ENCODE measurements at regions not wholly inside any gene's neighbourhood (a gene's known extent, or its start where the extent isn't known, plus 50 kb on each side); places are given as distances from the start of the nearest gene placed in this dataset.

- Histone ChIP-seq H3K79me2 (ENCODE audit: control insufficient read depth, insufficient read depth, low read length) (no peaks in the 10 kb centered on the region), H3K27me3 (ENCODE audit: control insufficient read depth in 2 of 2, insufficient read depth in 2 of 2, low read length in 2 of 2) (peaks cover 9 to 27% of the 10 kb centered on the region in 2 experiments; a peak in 3 of 5 replicates), H4K20me1 (replicated peaks; ENCODE audit: control insufficient read depth, insufficient read depth, low read length) (no peaks in the 10 kb centered on the region), H3K4me2 (ENCODE audit: insufficient read depth, low read length) (no peak overlapping the region), H3K9me3 (replicated peaks; ENCODE audit: control insufficient read depth, insufficient read depth, low read depth, low read length) (no peaks in the 10 kb centered on the region), H3K9ac (ENCODE audit: insufficient read depth in 1 of 2, low read depth in 2 of 2, low read length in 2 of 2) (no peak overlapping the region), H3K36me3 (ENCODE audit: control insufficient read depth, insufficient read depth, low read length) (no peaks in the 10 kb centered on the region), H3K4me3 (no peak overlapping the region), H3K4me1 (replicated peaks in 1 of 2; ENCODE audit: control insufficient read depth in 2 of 2, insufficient read depth in 2 of 2, low read length in 2 of 2) (no peaks in the 10 kb centered on the region), H3K9me1 (ENCODE audit: control insufficient read depth, insufficient read depth, low read length) (no peaks in the 10 kb centered on the region), H2AFZ (ENCODE audit: low read depth, low read length) (no peak overlapping the region), H3K27ac (ENCODE audit: extremely low read depth, low read depth, low read length) (no peak overlapping the region)
- POLR2A ChIA-PET, result no interaction called here
- CTCF ChIA-PET (ENCODE audit: low intra/inter-chr PET ratio), result no interaction called here
- no TSS peak for BruUV-seq (replicated peaks)
- FAIRE-seq, result no peak
- intact Hi-C loops (cut with micrococcal nuclease) (loop anchor here (5.0 kb wide), 1 partner anchor 609 kb away; no protein-coding TSS in a partner anchor), in situ Hi-C loops (cut with MboI) (loop anchor here (10.0 to 25.0 kb wide), 2 partner anchors 629 to 711 kb away; no protein-coding TSS in a partner anchor)
- ATAC-seq, result no peak
- TF ChIP-seq ATF1 (CRISPR knock-in tag; IDR thresholded peaks at IDR 0.05) (no peak), ATF1 (tag; IDR thresholded peaks at IDR 0.05) (no peak), ZNF324 (CRISPR knock-in tag; IDR thresholded peaks at IDR 0.05) (no peak), IRF9 (tag; IDR thresholded peaks at IDR 0.05) (no peak), RBM22 (IDR thresholded peaks at IDR 0.05; ENCODE audit: low read depth, low read length, poor library complexity, severe bottlenecking) (no peak)
- 0% methylated on average over 3 of the region's 3 CpGs for WGBS (ENCODE audit: insufficient coverage, low coverage, missing lambda C conversion rate)
- DNase-seq (ENCODE audit: extremely low read depth in 1 of 4, low spot score in 3 of 4), result no peak
Observed at GRCh38 chr15:81483496-81483895, 109.5 kb upstream of the TMC3 start.

- no peaks in the 10 kb centered on the region for H3K9me1 ChIP-seq (ENCODE audit: control insufficient read depth, insufficient read depth, low read length)
- DNase-seq (ENCODE audit: extremely low read depth in 1 of 4, low spot score in 3 of 4), result no peak
- H3K4me1 ChIP-seq (replicated peaks in 1 of 2; ENCODE audit: control insufficient read depth in 2 of 2, insufficient read depth in 2 of 2, low read length in 2 of 2), result no peaks in the 10 kb centered on the region
- H3K4me3 ChIP-seq, result no peak overlapping the region
- H4K20me1 ChIP-seq (replicated peaks; ENCODE audit: control insufficient read depth, insufficient read depth, low read length), result no peaks in the 10 kb centered on the region
- no peak for ATAC-seq
- peaks cover 9 to 27% of the 10 kb centered on the region in 2 experiments; a peak in 3 of 5 replicates for H3K27me3 ChIP-seq (ENCODE audit: control insufficient read depth in 2 of 2, insufficient read depth in 2 of 2, low read length in 2 of 2)
- in situ Hi-C loops (cut with MboI) (loop anchor here (10.0 to 25.0 kb wide), 2 partner anchors 631 to 713 kb away; no protein-coding TSS in a partner anchor), intact Hi-C loops (cut with micrococcal nuclease) (loop anchor here (2.0 to 5.0 kb wide), 4 partner anchors 331 to 717 kb away; no protein-coding TSS in a partner anchor)
- ChIA-PET CTCF (ENCODE audit: low intra/inter-chr PET ratio) (interaction anchor here (0.6 to 1.7 kb wide), 4 partner anchors 566 to 717 kb away, joined by 3 to 11 read pairs (median 5); no protein-coding TSS in a partner anchor), POLR2A (interaction anchor here (0.6 kb wide), 1 partner anchor 324 kb away, joined by 3 read pairs; no protein-coding TSS in a partner anchor)
- H3K27ac ChIP-seq (ENCODE audit: extremely low read depth, low read depth, low read length), result no peak overlapping the region
- TF ChIP-seq XRCC3 (IDR thresholded peaks at IDR 0.05), result no peak
- no peak for TF ChIP-seq KDM4B (IDR thresholded peaks at IDR 0.05; ENCODE audit: borderline replicate concordance in 2 of 2, low read depth in 1 of 2)
- no peak for TF ChIP-seq ZBTB7A (IDR thresholded peaks at IDR 0.05; ENCODE audit: borderline replicate concordance, control insufficient read depth, low read depth, low read length)
- TF ChIP-seq ZNF780A (CRISPR knock-in tag; IDR thresholded peaks at IDR 0.05), result no peak
- no peak for TF ChIP-seq ZNF764 (CRISPR knock-in tag; IDR thresholded peaks at IDR 0.05; ENCODE audit: low read depth)
- no peak for TF ChIP-seq MAFF (IDR thresholded peaks at IDR 0.05; ENCODE audit: low read length)
- TF ChIP-seq SLC30A9 (CRISPR knock-in tag; IDR thresholded peaks at IDR 0.05), result no peak
- TF ChIP-seq IRF2 (CRISPR knock-in tag; IDR thresholded peaks at IDR 0.05), result no peak
- BruUV-seq (replicated peaks), result no TSS peak
- WGBS (ENCODE audit: insufficient coverage, low coverage, missing lambda C conversion rate), result 2% methylated on average over 7 of the region's 7 CpGs
- H3K9me3 ChIP-seq (replicated peaks; ENCODE audit: control insufficient read depth, insufficient read depth, low read depth, low read length), result no peaks in the 10 kb centered on the region
- no peaks in the 10 kb centered on the region for H3K36me3 ChIP-seq (ENCODE audit: control insufficient read depth, insufficient read depth, low read length)
- no peaks in the 10 kb centered on the region for H3K79me2 ChIP-seq (ENCODE audit: control insufficient read depth, insufficient read depth, low read length)
- no peak overlapping the region for H2AFZ ChIP-seq (ENCODE audit: low read depth, low read length)
- no peak overlapping the region for H3K9ac ChIP-seq (ENCODE audit: insufficient read depth in 1 of 2, low read depth in 2 of 2, low read length in 2 of 2)
- no peak for FAIRE-seq
- H3K4me2 ChIP-seq (ENCODE audit: insufficient read depth, low read length), result no peak overlapping the region
Observed at GRCh38 chr15:81481346-81481745, 107.3 kb upstream of the TMC3 start.
